HG03442 (cell line): ENCODE measurements at regions not wholly inside any gene's neighbourhood (a gene's known extent, or its start where the extent isn't known, plus 50 kb on each side); places are given as distances from the start of the nearest gene placed in this dataset.

ENCODE experiments used
- ATAC-seq: cut with Tn5 transposase; IDR thresholded peaks from one replicate; pipeline ENCODE4 v1.9.1; 2021; ENCODE audit warnings: mild to moderate bottlenecking, moderate library complexity; ENCODE audit not compliant: unreplicated experiment

GRCh38 chr7:121456785-121457359, 60.8 kb upstream of the FAM3C start:
- ATAC-seq: no peak

- no peak for ATAC-seq
These were observed 59.9 kb upstream of the FAM3C start for GRCh38 chr7:121456015-121456414.

GRCh38 chr7:121452389-121452788, 56.3 kb upstream of the FAM3C start:
- no peak for ATAC-seq

- no peak for ATAC-seq
These were observed 55.4 kb upstream of the FAM3C start for GRCh38 chr7:121451367-121452094.

GRCh38 chr7:121450631-121451198, 54.6 kb upstream of the FAM3C start:
- ATAC-seq: no peak

GRCh38 chr7:121449735-121450240, 53.7 kb upstream of the FAM3C start:
- ATAC-seq: no peak

- no peak for ATAC-seq
These were observed 53.2 kb upstream of the FAM3C start for GRCh38 chr7:121449329-121449728.

GRCh38 chr7:121448429-121448828, 52.3 kb upstream of the FAM3C start:
- no peak for ATAC-seq

- ATAC-seq: no peak
These were observed 51.8 kb upstream of the FAM3C start for GRCh38 chr7:121447911-121448300.

- ATAC-seq: no peak
These were observed 51.3 kb upstream of the FAM3C start for GRCh38 chr7:121447243-121447910.

- ATAC-seq: no peak
These were observed 50.4 kb upstream of the FAM3C start for GRCh38 chr7:121446526-121446925.
